RWPE1 (cell line): ENCODE measurements at regions not wholly inside any gene's neighbourhood (a gene's known extent, or its start where the extent isn't known, plus 50 kb on each side); places are given as distances from the start of the nearest gene placed in this dataset.
"Not testable (repeated sequence)": the region's sequence is repeated elsewhere in the genome, so short reads cannot be mapped to it uniquely, and the experiment has no call there.

Experiments used
- CTCF ChIA-PET: fragments of 350-600 bp; sonication (Branson Sonifier 250); formaldehyde crosslinking; extraction: SDS; loops from one replicate; lab custom pipeline; 2021; lab: Yijun Ruan, JAX
- POLR2A ChIA-PET: fragments of 400-600 bp; formaldehyde crosslinking; extraction: SDS; loops from one replicate; lab custom pipeline; 2020; ENCODE audit warnings: antibody characterized with exemption; ENCODE audit not compliant: low non-redundant PET; lab: Yijun Ruan, JAX
- DNase-seq: peaks from one replicate; pipeline ENCODE4 v3.0.0; 2012; ENCODE audit warnings: low spot score
- H3K27ac ChIP-seq: fragments of 450-650 bp; 2 replicates; pipeline ENCODE4 v1.5.1; 2017
- CTCF ChIP-seq: fragments of 450-650 bp; conservative IDR thresholded peaks from 2 replicates; pipeline ENCODE4 v1.5.1; 2017; ENCODE audit warnings: low read depth, mild to moderate bottlenecking

- POLR2A ChIA-PET, result no interaction called here
- no peak for TF ChIP-seq CTCF
- CTCF ChIA-PET, result no interaction called here
- no peak for DNase-seq
- H3K27ac ChIP-seq, result no peak overlapping the region
Observed at GRCh38 chr7:142511374-142511773, 237.9 kb upstream of the PRSS1 start.

- CTCF ChIA-PET, H3K27ac ChIP-seq, POLR2A ChIA-PET, DNase-seq: not testable (repeated sequence)
Observed at GRCh38 chr7:142509235-142509634, 240.0 kb upstream of the PRSS1 start.

- peak; percentile 45 for DNase-seq
- no peak overlapping the region for H3K27ac ChIP-seq
- POLR2A ChIA-PET, result no interaction called here
- CTCF ChIA-PET, result no interaction called here
- no peak for TF ChIP-seq CTCF
Observed at GRCh38 chr7:142508251-142508650, 241.0 kb upstream of the PRSS1 start.

- ChIA-PET CTCF (interaction anchor here (1.0 kb wide), 1 partner anchor 8 kb away, joined by 3 read pairs; no protein-coding TSS in a partner anchor), POLR2A (no interaction called here)
Observed at GRCh38 chr7:142507799-142508198, 241.5 kb upstream of the PRSS1 start.

GRCh38 chr7:142507066-142507465 lies 242.2 kb upstream of the PRSS1 start:
- CTCF ChIA-PET, result interaction anchor here (1.0 kb wide), 1 partner anchor 9 kb away, joined by 3 read pairs; no protein-coding TSS in a partner anchor
- DNase-seq, POLR2A ChIA-PET, H3K27ac ChIP-seq: not testable (repeated sequence)

More at GRCh38 chr7:142507799-142508198, 241.5 kb upstream of the PRSS1 start:
- no peak for TF ChIP-seq CTCF
- no peak for DNase-seq
- no peak overlapping the region for H3K27ac ChIP-seq

- ChIA-PET POLR2A (no interaction called here), CTCF (interaction anchor here (1.6 kb wide), 1 partner anchor 9 kb away, joined by 5 read pairs; no protein-coding TSS in a partner anchor)
- TF ChIP-seq CTCF, result no peak
- DNase-seq, result no peak
- H3K27ac ChIP-seq, result no peak overlapping the region
Observed at GRCh38 chr7:142506601-142507000, 242.7 kb upstream of the PRSS1 start.

GRCh38 chr7:142503949-142504348 lies 245.3 kb upstream of the PRSS1 start:
- CTCF ChIA-PET, DNase-seq, POLR2A ChIA-PET, H3K27ac ChIP-seq: not testable (repeated sequence)

GRCh38 chr7:142503036-142503435 lies 245.2 kb upstream of the PRSS58 start:
- DNase-seq, result no peak

More at GRCh38 chr7:142503036-142503435, 245.2 kb upstream of the PRSS58 start:
- ChIA-PET POLR2A (no interaction called here), CTCF (no interaction called here)
- no peak overlapping the region for H3K27ac ChIP-seq
- no peak for TF ChIP-seq CTCF
